ENCODE measurements at regions not wholly inside any gene's neighbourhood (a gene's known extent, or its start where the extent isn't known, plus 50 kb on each side); places are given as distances from the start of the nearest gene placed in this dataset.
"Not testable (repeated sequence)": the region's sequence is repeated elsewhere in the genome, so short reads cannot be mapped to it uniquely, and the experiment has no call there.

DNA sequence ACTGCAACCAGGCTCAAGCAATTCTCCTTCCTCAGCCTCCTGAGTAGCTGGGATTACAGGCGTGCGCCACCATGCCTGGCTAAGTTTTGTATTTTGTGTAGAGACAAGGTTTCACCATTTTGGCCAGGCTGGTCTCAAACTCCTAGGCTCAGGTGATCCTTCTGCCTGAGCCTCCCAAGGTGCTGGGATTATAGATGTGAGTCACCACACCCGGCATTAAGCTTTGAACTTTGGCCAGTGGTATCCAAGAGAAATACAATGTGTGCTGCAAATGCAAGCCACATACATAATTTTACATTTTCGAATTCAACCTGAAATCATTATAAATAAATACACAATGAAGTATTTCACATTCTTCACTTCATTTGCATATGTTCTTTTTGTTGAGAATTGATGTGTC lies 94.0 kb upstream of the ERV3-1 start:
- not testable (repeated sequence) for H2AFZ ChIP-seq (ENCODE audit: low read length); H3K4me1 ChIP-seq (ENCODE audit: insufficient read depth, low read length, poor library complexity, severe bottlenecking); H4K20me1 ChIP-seq (ENCODE audit: insufficient read depth, low read length, poor library complexity, severe bottlenecking); H3K9me2 ChIP-seq (replicated peaks; ENCODE audit: low read depth, low read length); H3K27me3 ChIP-seq (ENCODE audit: insufficient read depth, low read length, poor library complexity, severe bottlenecking); H3K79me2 ChIP-seq (ENCODE audit: insufficient read depth, low read length); H3K9ac ChIP-seq (ENCODE audit: low read depth, low read length, poor library complexity, severe bottlenecking); H3K36me3 ChIP-seq (ENCODE audit: insufficient read depth, low read length); H3K4me2 ChIP-seq (ENCODE audit: low read depth, low read length, poor library complexity, severe bottlenecking); H3K4me3 ChIP-seq (ENCODE audit: low read length, poor library complexity, severe bottlenecking); H3K9me3 ChIP-seq (ENCODE audit: insufficient read depth, low read depth, low read length); H3F3A ChIP-seq (ENCODE audit: low read depth)

DNA sequence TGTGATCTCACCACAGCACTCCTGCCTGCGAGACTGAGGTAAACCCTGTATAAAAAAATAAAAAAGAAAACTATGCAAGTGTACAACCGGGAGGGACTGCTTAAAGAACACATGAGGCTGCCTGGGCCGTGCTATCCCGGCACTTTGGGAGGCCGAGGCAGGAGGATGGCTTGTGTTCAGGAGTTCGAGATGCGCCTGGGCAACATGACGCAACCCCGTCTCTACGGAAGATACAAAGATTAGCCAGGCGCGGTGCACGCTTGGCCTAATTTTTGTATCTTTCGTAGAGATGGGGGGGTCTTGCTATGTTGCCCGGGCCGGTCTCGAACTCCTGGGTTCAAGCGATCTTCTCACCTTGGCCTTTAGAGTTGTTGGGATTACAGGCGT lies 75.2 kb upstream of the ERV3-1 start:
- H3K9me3 ChIP-seq (ENCODE audit: insufficient read depth, low read depth, low read length); H3K9ac ChIP-seq (ENCODE audit: low read depth, low read length, poor library complexity, severe bottlenecking); H2AFZ ChIP-seq (ENCODE audit: low read length); H3K79me2 ChIP-seq (ENCODE audit: insufficient read depth, low read length); H3K36me3 ChIP-seq (ENCODE audit: insufficient read depth, low read length); H3K9me2 ChIP-seq (replicated peaks; ENCODE audit: low read depth, low read length); H3K4me1 ChIP-seq (ENCODE audit: insufficient read depth, low read length, poor library complexity, severe bottlenecking); H3K27me3 ChIP-seq (ENCODE audit: insufficient read depth, low read length, poor library complexity, severe bottlenecking); H4K20me1 ChIP-seq (ENCODE audit: insufficient read depth, low read length, poor library complexity, severe bottlenecking); H3F3A ChIP-seq (ENCODE audit: low read depth): not testable (repeated sequence)
- Histone ChIP-seq H3K4me2 (ENCODE audit: low read depth, low read length, poor library complexity, severe bottlenecking) (peak overlapping the region; percentile 46), H3K4me3 (ENCODE audit: low read length, poor library complexity, severe bottlenecking) (peak overlapping the region; percentile 79)

DNA sequence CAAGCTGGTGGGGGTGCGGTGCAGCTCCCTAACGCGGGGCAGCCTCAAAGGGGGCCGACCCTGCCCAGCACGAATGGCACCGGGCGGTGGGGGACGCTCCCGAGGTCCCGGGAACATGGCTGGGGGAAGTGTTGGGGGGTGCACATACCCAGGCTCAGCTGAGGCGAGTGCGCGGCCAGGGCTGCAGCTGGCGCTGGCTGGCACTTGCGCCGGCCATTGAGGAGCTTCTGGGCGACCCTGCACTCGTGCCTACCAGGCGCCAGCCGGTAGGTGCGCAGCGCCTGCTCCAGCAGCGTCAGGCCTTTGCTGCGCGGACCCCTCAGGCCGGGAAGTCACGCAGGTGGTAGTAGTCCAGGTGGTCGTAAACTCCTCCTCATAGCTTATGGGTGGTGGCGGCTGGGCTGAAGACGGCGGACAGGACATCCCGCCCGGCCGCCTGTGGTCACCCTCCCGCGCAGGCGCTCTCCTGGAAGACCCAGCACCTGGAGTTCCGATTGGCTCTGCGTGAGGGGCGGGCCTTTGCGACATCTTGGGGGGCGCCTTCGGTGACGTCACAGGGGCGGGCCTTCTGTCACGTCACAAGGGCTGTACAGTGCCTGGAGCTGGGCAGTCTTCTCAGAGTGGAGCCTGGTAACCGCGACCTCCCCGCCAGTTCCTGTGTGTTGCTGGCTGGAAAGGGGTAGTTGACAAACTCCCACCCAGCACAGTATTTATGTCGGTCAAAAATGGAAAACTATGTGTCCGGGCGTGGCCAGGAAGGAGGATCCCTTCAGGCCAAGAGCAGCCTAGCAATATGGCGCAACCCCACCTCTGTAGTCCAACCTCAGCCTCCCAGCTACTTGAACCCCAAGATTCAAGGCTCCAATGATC lies 74.5 kb upstream of the ERV3-1 start:
- peak overlapping the region; percentile 46 for H3K4me2 ChIP-seq (ENCODE audit: low read depth, low read length, poor library complexity, severe bottlenecking)
- peak overlapping the region; percentile 64 for H3K9ac ChIP-seq (ENCODE audit: low read depth, low read length, poor library complexity, severe bottlenecking)
- H3K27me3 ChIP-seq (ENCODE audit: insufficient read depth, low read length, poor library complexity, severe bottlenecking); H3K9me3 ChIP-seq (ENCODE audit: insufficient read depth, low read depth, low read length); H3K9me2 ChIP-seq (replicated peaks; ENCODE audit: low read depth, low read length); H3F3A ChIP-seq (ENCODE audit: low read depth); H3K36me3 ChIP-seq (ENCODE audit: insufficient read depth, low read length); H3K4me1 ChIP-seq (ENCODE audit: insufficient read depth, low read length, poor library complexity, severe bottlenecking); H4K20me1 ChIP-seq (ENCODE audit: insufficient read depth, low read length, poor library complexity, severe bottlenecking); H3K79me2 ChIP-seq (ENCODE audit: insufficient read depth, low read length): not testable (repeated sequence)
- peak overlapping the region; percentile 84 for H2AFZ ChIP-seq (ENCODE audit: low read length)
- H3K4me3 ChIP-seq (ENCODE audit: low read length, poor library complexity, severe bottlenecking): peak overlapping the region; percentile 79

DNA sequence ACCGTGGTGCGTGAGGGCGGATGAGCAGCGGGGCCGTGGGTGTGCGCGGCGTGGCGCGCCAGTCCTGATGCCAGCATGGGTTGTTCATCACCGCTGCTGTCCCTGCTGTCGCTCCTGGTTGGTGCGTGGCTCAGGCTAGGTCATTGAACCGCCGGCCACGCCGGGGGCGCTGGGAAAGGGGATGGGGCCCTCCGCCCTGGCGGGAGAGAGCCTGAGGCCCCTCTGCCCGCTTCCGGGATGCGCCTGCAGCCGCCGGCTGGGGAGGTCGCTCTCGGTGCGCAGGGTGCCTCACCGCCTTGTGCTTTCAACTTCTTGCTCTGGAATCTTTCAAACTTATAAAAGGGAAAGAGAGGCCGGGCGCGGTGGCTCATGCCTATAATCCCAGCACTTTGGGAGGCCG lies 68.5 kb upstream of the ERV3-1 start:
- H2AFZ ChIP-seq (ENCODE audit: low read length); H3K27me3 ChIP-seq (ENCODE audit: insufficient read depth, low read length, poor library complexity, severe bottlenecking); H3K4me2 ChIP-seq (ENCODE audit: low read depth, low read length, poor library complexity, severe bottlenecking); H3K79me2 ChIP-seq (ENCODE audit: insufficient read depth, low read length); H3K4me3 ChIP-seq (ENCODE audit: low read length, poor library complexity, severe bottlenecking); H3K9me3 ChIP-seq (ENCODE audit: insufficient read depth, low read depth, low read length); H3K36me3 ChIP-seq (ENCODE audit: insufficient read depth, low read length); H3K9ac ChIP-seq (ENCODE audit: low read depth, low read length, poor library complexity, severe bottlenecking); H3K4me1 ChIP-seq (ENCODE audit: insufficient read depth, low read length, poor library complexity, severe bottlenecking); H3K9me2 ChIP-seq (replicated peaks; ENCODE audit: low read depth, low read length); H4K20me1 ChIP-seq (ENCODE audit: insufficient read depth, low read length, poor library complexity, severe bottlenecking); H3F3A ChIP-seq (ENCODE audit: low read depth): not testable (repeated sequence)

DNA sequence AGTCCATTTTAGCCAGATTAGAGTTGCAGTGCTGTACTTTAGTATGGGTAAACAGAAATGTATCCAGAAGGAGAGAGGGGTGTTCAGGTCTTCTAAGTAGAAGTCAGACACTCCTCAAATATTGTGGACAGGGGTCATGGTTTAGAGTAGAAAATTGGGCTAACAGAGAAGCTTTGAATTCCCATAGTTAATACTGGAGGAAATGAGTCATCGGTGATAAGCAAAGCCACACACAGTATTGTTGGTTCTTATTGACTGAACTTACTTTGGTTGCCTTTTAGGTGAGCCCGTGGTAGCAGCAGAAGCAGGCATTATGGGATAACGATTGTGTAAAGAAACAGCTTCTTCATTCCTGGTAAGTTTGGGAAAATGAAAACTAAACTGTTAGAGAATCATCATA lies 66.7 kb upstream of the ERV3-1 start:
- not testable (repeated sequence) for H3K4me3 ChIP-seq (ENCODE audit: low read length, poor library complexity, severe bottlenecking); H3K9ac ChIP-seq (ENCODE audit: low read depth, low read length, poor library complexity, severe bottlenecking); H3K9me3 ChIP-seq (ENCODE audit: insufficient read depth, low read depth, low read length); H2AFZ ChIP-seq (ENCODE audit: low read length); H3K4me2 ChIP-seq (ENCODE audit: low read depth, low read length, poor library complexity, severe bottlenecking); H3F3A ChIP-seq (ENCODE audit: low read depth); H3K9me2 ChIP-seq (replicated peaks; ENCODE audit: low read depth, low read length); H3K79me2 ChIP-seq (ENCODE audit: insufficient read depth, low read length); H4K20me1 ChIP-seq (ENCODE audit: insufficient read depth, low read length, poor library complexity, severe bottlenecking); H3K27me3 ChIP-seq (ENCODE audit: insufficient read depth, low read length, poor library complexity, severe bottlenecking); H3K36me3 ChIP-seq (ENCODE audit: insufficient read depth, low read length); H3K4me1 ChIP-seq (ENCODE audit: insufficient read depth, low read length, poor library complexity, severe bottlenecking)

DNA sequence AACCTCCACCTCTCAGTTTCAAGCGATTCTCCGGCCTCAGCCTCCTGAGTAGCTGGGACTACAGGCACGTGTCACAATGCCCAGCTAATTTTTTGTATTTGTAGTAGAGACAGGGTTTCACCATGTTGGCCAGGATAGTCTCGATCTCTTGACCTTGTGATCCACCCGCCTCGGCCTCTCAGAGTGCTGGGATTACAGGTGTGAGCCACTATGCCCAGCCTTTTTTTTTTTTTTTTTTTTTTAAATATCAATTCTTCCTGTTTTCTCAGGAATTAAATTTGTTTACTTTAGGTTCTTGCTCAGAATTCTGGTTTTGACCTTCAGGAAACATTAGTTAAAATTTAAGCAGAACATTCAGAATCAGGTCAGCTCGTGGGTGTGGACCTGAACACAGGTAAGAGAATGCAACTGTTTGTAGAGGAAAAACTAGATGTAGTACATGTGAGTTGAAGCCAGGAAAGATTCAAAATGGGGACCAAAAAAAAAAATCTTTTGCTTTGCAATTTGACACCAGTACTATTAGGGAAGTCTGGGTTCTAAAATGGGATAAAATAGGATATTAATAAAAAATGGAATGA lies 65.5 kb upstream of the ERV3-1 start:
- not testable (repeated sequence) for H3K4me3 ChIP-seq (ENCODE audit: low read length, poor library complexity, severe bottlenecking); H3K79me2 ChIP-seq (ENCODE audit: insufficient read depth, low read length); H3K9ac ChIP-seq (ENCODE audit: low read depth, low read length, poor library complexity, severe bottlenecking); H3F3A ChIP-seq (ENCODE audit: low read depth); H3K36me3 ChIP-seq (ENCODE audit: insufficient read depth, low read length); H3K4me2 ChIP-seq (ENCODE audit: low read depth, low read length, poor library complexity, severe bottlenecking); H3K9me2 ChIP-seq (replicated peaks; ENCODE audit: low read depth, low read length); H3K9me3 ChIP-seq (ENCODE audit: insufficient read depth, low read depth, low read length); H3K4me1 ChIP-seq (ENCODE audit: insufficient read depth, low read length, poor library complexity, severe bottlenecking); H2AFZ ChIP-seq (ENCODE audit: low read length); H4K20me1 ChIP-seq (ENCODE audit: insufficient read depth, low read length, poor library complexity, severe bottlenecking); H3K27me3 ChIP-seq (ENCODE audit: insufficient read depth, low read length, poor library complexity, severe bottlenecking)

DNA sequence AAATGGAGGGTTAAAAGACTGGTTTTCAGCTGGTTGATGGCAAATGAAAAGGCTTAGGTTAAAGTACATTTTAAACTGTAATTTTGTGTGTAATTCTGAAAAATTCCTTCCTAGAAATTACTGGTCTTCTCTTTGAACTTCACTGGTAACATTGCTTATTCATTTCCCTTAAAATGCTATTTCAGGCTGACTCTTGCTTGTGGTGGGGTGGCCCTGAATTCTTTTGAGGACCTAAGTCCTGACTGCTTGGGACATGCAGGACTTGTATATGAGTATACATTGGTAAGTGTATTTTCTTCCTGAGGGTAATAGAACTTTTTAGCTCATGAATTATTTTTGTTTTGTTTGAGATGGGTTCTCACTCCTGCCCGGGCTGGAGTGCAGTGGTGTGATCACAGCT lies 63.0 kb upstream of the ERV3-1 start:
- not testable (repeated sequence) for H3K4me1 ChIP-seq (ENCODE audit: insufficient read depth, low read length, poor library complexity, severe bottlenecking); H4K20me1 ChIP-seq (ENCODE audit: insufficient read depth, low read length, poor library complexity, severe bottlenecking); H3K9me2 ChIP-seq (replicated peaks; ENCODE audit: low read depth, low read length); H3K4me2 ChIP-seq (ENCODE audit: low read depth, low read length, poor library complexity, severe bottlenecking); H3K79me2 ChIP-seq (ENCODE audit: insufficient read depth, low read length); H3K4me3 ChIP-seq (ENCODE audit: low read length, poor library complexity, severe bottlenecking); H3K9ac ChIP-seq (ENCODE audit: low read depth, low read length, poor library complexity, severe bottlenecking); H3K9me3 ChIP-seq (ENCODE audit: insufficient read depth, low read depth, low read length); H3K27me3 ChIP-seq (ENCODE audit: insufficient read depth, low read length, poor library complexity, severe bottlenecking); H3F3A ChIP-seq (ENCODE audit: low read depth); H3K36me3 ChIP-seq (ENCODE audit: insufficient read depth, low read length); H2AFZ ChIP-seq (ENCODE audit: low read length)
